Neural cell (in vitro differentiated cells): ENCODE measurements at regions not wholly inside any gene's neighbourhood (a gene's known extent, or its start where the extent isn't known, plus 50 kb on each side); places are given as distances from the start of the nearest gene placed in this dataset.

Experiments used
- H2AFZ ChIP-seq: fragments of 200-600, 300-800 bp; sonication (generic), shearing (Covaris generic); 2 replicates; pipeline ENCODE4 v1.6.0; 2014; ENCODE audit warnings: low read depth, mild to moderate bottlenecking, antibody characterized with exemption, low read length, moderate library complexity
- H3F3A ChIP-seq: fragments of 200-600 bp; shearing (Covaris generic); 2 replicates; pipeline ENCODE4 v1.6.1; 2016; ENCODE audit warnings: mild to moderate bottlenecking, moderate library complexity, mixed read lengths, antibody characterized with exemption, low read length; ENCODE audit not compliant: insufficient read depth, poor library complexity, severe bottlenecking
- H3K27ac ChIP-seq: fragments of 200-600, 300-800 bp; sonication (generic), shearing (Covaris generic); 2 replicates; pipeline ENCODE4 v1.5.1; 2014; ENCODE audit warnings: mild to moderate bottlenecking, low read length, moderate library complexity
- H3K27me3 ChIP-seq: fragments of 300-800, 200-600 bp; sonication (generic), shearing (Covaris generic); 2 replicates; pipeline ENCODE4 v1.6.0; 2014; ENCODE audit warnings: mild to moderate bottlenecking, low read depth, low read length, moderate library complexity; ENCODE audit not compliant: insufficient read depth
- H3K36me3 ChIP-seq: fragments of 300-800, 200-600 bp; sonication (generic), shearing (Covaris generic); 2 replicates; pipeline ENCODE4 v1.5.1; 2014; ENCODE audit warnings: mild to moderate bottlenecking, antibody characterized with exemption, low read length, moderate library complexity; ENCODE audit not compliant: insufficient read depth
- H3K4me2 ChIP-seq: fragments of 300-800, 200-600 bp; sonication (generic), shearing (Covaris generic); 2 replicates; pipeline ENCODE4 v1.6.0; 2014; ENCODE audit warnings: mild to moderate bottlenecking, low read length
- H3K4me3 ChIP-seq: fragments of 300-800, 200-600 bp; sonication (generic), shearing (Covaris generic); 2 replicates; pipeline ENCODE4 v1.5.1; 2014; ENCODE audit warnings: mild to moderate bottlenecking, low read length, moderate library complexity
- H3K79me2 ChIP-seq: fragments of 200-600 bp; shearing (Covaris generic); replicated peaks from 2 replicates; pipeline ENCODE4 v1.6.0; 2014; ENCODE audit warnings: mild to moderate bottlenecking, low read length, moderate library complexity; ENCODE audit not compliant: insufficient read depth
- H3K9ac ChIP-seq: fragments of 300-800, 200-600 bp; sonication (generic), shearing (Covaris generic); 2 replicates; pipeline ENCODE4 v1.6.1; 2016; ENCODE audit warnings: mild to moderate bottlenecking, low read length, mixed read lengths
- H3K9me2 ChIP-seq: fragments of 200-600 bp; shearing (Covaris generic); 2 replicates; pipeline ENCODE4 v1.6.1; 2016; ENCODE audit warnings: mild to moderate bottlenecking, low read length, mixed read lengths; ENCODE audit not compliant: insufficient read depth
- H3K9me3 ChIP-seq: fragments of 200-600, 300-800 bp; sonication (generic), shearing (Covaris generic); 2 replicates; pipeline ENCODE4 v1.6.1; 2016; ENCODE audit warnings: mild to moderate bottlenecking, mixed run types, low read length, moderate library complexity, mixed read lengths
- H4K20me1 ChIP-seq: fragments of 200-600 bp; shearing (Covaris generic); 2 replicates; pipeline ENCODE4 v1.6.1; 2016; ENCODE audit warnings: mild to moderate bottlenecking, mixed run types; ENCODE audit not compliant: insufficient read depth
- EP300 ChIP-seq: fragments of 450-650 bp; conservative IDR thresholded peaks from 2 replicates; pipeline ENCODE4 v1.6.1; 2014; ENCODE audit warnings: antibody characterized with exemption, mild to moderate bottlenecking, moderate library complexity; ENCODE audit not compliant: poor library complexity, severe bottlenecking
- EZH2 ChIP-seq: fragments of 200-600, 300-800 bp; shearing (Covaris generic), sonication (generic); IDR thresholded peaks from 2 replicates; pipeline ENCODE4 v1.6.1; 2014; ENCODE audit warnings: antibody characterized with exemption, low read length, borderline replicate concordance, mild to moderate bottlenecking; ENCODE audit not compliant: insufficient read depth, poor library complexity, severe bottlenecking
- MXI1 ChIP-seq: fragments of 450-650 bp; conservative IDR thresholded peaks from 2 replicates; pipeline ENCODE4 v1.6.1; 2014; ENCODE audit warnings: antibody characterized with exemption, mild to moderate bottlenecking; ENCODE audit not compliant: poor library complexity, severe bottlenecking
- POLR2AphosphoS5 ChIP-seq: IDR thresholded peaks from 2 replicates; pipeline ENCODE4 v1.6.1; 2012
- RAD21 ChIP-seq: fragments of 450-650 bp; conservative IDR thresholded peaks from 2 replicates; pipeline ENCODE4 v1.6.1; 2014; ENCODE audit warnings: antibody characterized with exemption, mild to moderate bottlenecking, moderate library complexity
- REST ChIP-seq: IDR thresholded peaks from 2 replicates; pipeline ENCODE4 v1.6.1; 2012; ENCODE audit warnings: borderline replicate concordance
- SMC3 ChIP-seq: fragments of 450-650 bp; conservative IDR thresholded peaks from 2 replicates; pipeline ENCODE4 v1.6.1; 2014; ENCODE audit warnings: antibody characterized with exemption, mild to moderate bottlenecking, moderate library complexity; ENCODE audit not compliant: poor library complexity
- TAF1 ChIP-seq: IDR thresholded peaks from 2 replicates; pipeline ENCODE4 v1.6.1; 2012; ENCODE audit warnings: low read depth
- TF ChIP-seq, protein P1 (sequence below): fragments of 450-650 bp; IDR thresholded peaks from 2 replicates; pipeline ENCODE4 v1.5.1; 2014; ENCODE audit warnings: antibody characterized with exemption, mild to moderate bottlenecking, moderate library complexity; ENCODE audit not compliant: poor library complexity, severe bottlenecking

- no peaks in the 10 kb centered on the region for H3F3A ChIP-seq
- TF ChIP-seq EZH2 = no peak
- no peak for TF ChIP-seq EP300
- TF ChIP-seq RAD21 = no peak
- no peak for TF ChIP-seq MXI1
- TF ChIP-seq, protein P1, sequence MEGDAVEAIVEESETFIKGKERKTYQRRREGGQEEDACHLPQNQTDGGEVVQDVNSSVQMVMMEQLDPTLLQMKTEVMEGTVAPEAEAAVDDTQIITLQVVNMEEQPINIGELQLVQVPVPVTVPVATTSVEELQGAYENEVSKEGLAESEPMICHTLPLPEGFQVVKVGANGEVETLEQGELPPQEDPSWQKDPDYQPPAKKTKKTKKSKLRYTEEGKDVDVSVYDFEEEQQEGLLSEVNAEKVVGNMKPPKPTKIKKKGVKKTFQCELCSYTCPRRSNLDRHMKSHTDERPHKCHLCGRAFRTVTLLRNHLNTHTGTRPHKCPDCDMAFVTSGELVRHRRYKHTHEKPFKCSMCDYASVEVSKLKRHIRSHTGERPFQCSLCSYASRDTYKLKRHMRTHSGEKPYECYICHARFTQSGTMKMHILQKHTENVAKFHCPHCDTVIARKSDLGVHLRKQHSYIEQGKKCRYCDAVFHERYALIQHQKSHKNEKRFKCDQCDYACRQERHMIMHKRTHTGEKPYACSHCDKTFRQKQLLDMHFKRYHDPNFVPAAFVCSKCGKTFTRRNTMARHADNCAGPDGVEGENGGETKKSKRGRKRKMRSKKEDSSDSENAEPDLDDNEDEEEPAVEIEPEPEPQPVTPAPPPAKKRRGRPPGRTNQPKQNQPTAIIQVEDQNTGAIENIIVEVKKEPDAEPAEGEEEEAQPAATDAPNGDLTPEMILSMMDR = no peak
- TF ChIP-seq POLR2AphosphoS5 = no peak
- no peak for TF ChIP-seq TAF1
- TF ChIP-seq SMC3 = no peak
- TF ChIP-seq REST = no peak
- H3K4me3 ChIP-seq = no peak overlapping the region
- no peaks in the 10 kb centered on the region for H3K9me2 ChIP-seq
- H3K36me3 ChIP-seq = no peaks in the 10 kb centered on the region
- no peak overlapping the region for H2AFZ ChIP-seq
- H3K9me3 ChIP-seq = no peaks in the 10 kb centered on the region
- H3K27me3 ChIP-seq = no peaks in the 10 kb centered on the region
- H3K79me2 ChIP-seq = no peaks in the 10 kb centered on the region
- H3K27ac ChIP-seq = no peak overlapping the region
- H3K4me2 ChIP-seq = no peak overlapping the region
- H3K9ac ChIP-seq = no peak overlapping the region
- H4K20me1 ChIP-seq = no peaks in the 10 kb centered on the region
Measured at GRCh38 chr15:46121441-46121840, 486.6 kb downstream of the SQOR start.

DNA sequence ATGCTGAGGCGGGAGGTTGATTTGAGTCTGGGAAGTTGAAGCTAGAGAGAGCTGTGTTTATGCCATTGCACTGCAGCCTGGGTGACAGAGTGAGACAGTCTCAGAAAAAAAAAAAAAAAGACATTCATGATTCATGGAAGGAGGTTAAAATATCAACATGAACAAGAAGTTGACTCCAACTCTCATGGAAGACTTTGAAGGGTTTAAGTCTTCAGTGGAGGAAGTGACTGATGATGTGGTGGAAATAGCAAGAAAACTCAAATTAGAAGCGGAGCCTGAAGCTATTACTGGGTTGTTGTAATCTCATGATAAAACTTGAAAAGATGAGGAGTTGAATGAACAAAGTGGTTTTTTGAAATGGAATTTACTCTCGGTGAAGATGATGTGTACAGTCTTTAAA lies 491.8 kb downstream of the SQOR start:
- Histone ChIP-seq H3K9me3 (peaks cover 4% of the 10 kb centered on the region), H3K79me2 (no peaks in the 10 kb centered on the region), H4K20me1 (no peaks in the 10 kb centered on the region), H3K9ac (no peak overlapping the region), H3K9me2 (no peaks in the 10 kb centered on the region), H3K4me3 (no peak overlapping the region), H3K36me3 (no peaks in the 10 kb centered on the region), H3K27ac (no peak overlapping the region), H3K27me3 (no peaks in the 10 kb centered on the region), H3K4me2 (no peak overlapping the region), H2AFZ (no peak overlapping the region), H3F3A (no peaks in the 10 kb centered on the region)
- TF ChIP-seq, protein P1 = no peak
- TF ChIP-seq MXI1 (no peak), REST (no peak), SMC3 (no peak), EZH2 (no peak), RAD21 (no peak)
